GM23338 (cell line): ENCODE measurements at regions not wholly inside any gene's neighbourhood (a gene's known extent, or its start where the extent isn't known, plus 50 kb on each side); places are given as distances from the start of the nearest gene placed in this dataset.

Source experiments
- ATAC-seq: fragments of 200-7000 bp; cut with Tn5 transposase; 3 replicates; pipeline ENCODE4 v1.9.1; 2020
- DNase-seq: peaks from one replicate; pipeline ENCODE4 v3.0.0-alpha.2; 2015; ENCODE audit warnings: low spot score
- H2AFZ ChIP-seq: fragments of 200-600 bp; sonication (generic); 2 replicates; pipeline ENCODE4 v1.8.0; 2016; ENCODE audit warnings: antibody characterized with exemption, mild to moderate bottlenecking, moderate library complexity
- H3F3A ChIP-seq: fragments of 200-600 bp; sonication (generic); replicated peaks from 2 replicates; pipeline ENCODE4 v1.8.0; 2017; ENCODE audit warnings: antibody characterized with exemption, mixed run types, low read depth
- H3K27ac ChIP-seq: fragments of 200-600 bp; sonication (generic); 2 replicates; pipeline ENCODE4 v1.6.1; 2016; ENCODE audit warnings: low read depth
- H3K27me3 ChIP-seq: fragments of 200-600 bp; sonication (generic); 2 replicates; pipeline ENCODE4 v1.8.0; 2016; ENCODE audit warnings: mild to moderate bottlenecking, mixed run types, moderate library complexity; ENCODE audit not compliant: insufficient read depth
- H3K36me3 ChIP-seq: fragments of 200-600 bp; sonication (generic); 2 replicates; pipeline ENCODE4 v1.8.0; 2016; ENCODE audit warnings: mild to moderate bottlenecking; ENCODE audit not compliant: insufficient read depth
- H3K4me1 ChIP-seq: fragments of 200-600 bp; sonication (generic); 2 replicates; pipeline ENCODE4 v1.8.0; 2016; ENCODE audit warnings: mild to moderate bottlenecking, moderate library complexity; ENCODE audit not compliant: insufficient read depth
- H3K4me2 ChIP-seq: fragments of 200-600 bp; sonication (generic); 2 replicates; pipeline ENCODE4 v1.7.1; 2017; ENCODE audit warnings: mixed run types
- H3K4me3 ChIP-seq: fragments of 200-600 bp; sonication (generic); 2 replicates; pipeline ENCODE4 v1.6.1; 2016; ENCODE audit warnings: mixed run types
- H3K79me2 ChIP-seq: fragments of 200-600 bp; sonication (generic); replicated peaks from 2 replicates; pipeline ENCODE4 v1.8.0; 2017; ENCODE audit warnings: mild to moderate bottlenecking; ENCODE audit not compliant: insufficient read depth
- H3K9me2 ChIP-seq: fragments of 200-600 bp; sonication (generic); 2 replicates; pipeline ENCODE4 v1.8.0; 2017; ENCODE audit not compliant: insufficient read depth
- H4K20me1 ChIP-seq: fragments of 200-600 bp; sonication (generic); replicated peaks from 2 replicates; pipeline ENCODE4 v1.8.0; 2017; ENCODE audit warnings: mild to moderate bottlenecking; ENCODE audit not compliant: insufficient read depth
- H3K27ac Mint-ChIP-seq: 2 replicates; pipeline ENCODE4 v1.8.0; 2020; ENCODE audit warnings: inconsistent platforms, mild to moderate bottlenecking, moderate library complexity, mixed read lengths
- H3K27me3 Mint-ChIP-seq: 3 replicates; pipeline ENCODE4 v1.8.0; 2022; ENCODE audit warnings: low read depth, mild to moderate bottlenecking, moderate library complexity, mixed read lengths, inconsistent platforms; ENCODE audit not compliant: insufficient read depth, poor library complexity
- H3K36me3 Mint-ChIP-seq: 3 replicates; pipeline ENCODE4 v1.8.0; 2021; ENCODE audit warnings: low read depth, mild to moderate bottlenecking, inconsistent platforms, moderate library complexity, mixed read lengths
- H3K4me1 Mint-ChIP-seq: 3 replicates; pipeline ENCODE4 v1.8.0; 2020; ENCODE audit warnings: mild to moderate bottlenecking, inconsistent platforms, mixed read lengths
- H3K4me3 Mint-ChIP-seq: 3 replicates; pipeline ENCODE4 v1.8.0; 2021; ENCODE audit warnings: moderate library complexity, mild to moderate bottlenecking, inconsistent platforms, mixed read lengths
- H3K9me3 Mint-ChIP-seq: 3 replicates; pipeline ENCODE4 v1.8.0; 2020; ENCODE audit warnings: moderate library complexity, mild to moderate bottlenecking, inconsistent platforms, mixed read lengths
- CREB1 ChIP-seq: fragments of 250-450 bp; sonication (Bioruptor Pico); IDR thresholded peaks from 2 replicates; pipeline ENCODE4 v1.5.0; 2020; ENCODE audit warnings: low read depth, mild to moderate bottlenecking, moderate library complexity
- EZH2 ChIP-seq: fragments of 200-600 bp; sonication (generic); IDR thresholded peaks from one replicate; pipeline ENCODE4 v1.8.0; 2017; ENCODE audit warnings: antibody characterized with exemption, mild to moderate bottlenecking, low read depth; ENCODE audit not compliant: unreplicated experiment
- EZH2phosphoT487 ChIP-seq: fragments of 200-600 bp; sonication (generic); IDR thresholded peaks from one replicate; pipeline ENCODE4 v1.8.1; 2018; ENCODE audit warnings: antibody characterized with exemption; ENCODE audit not compliant: unreplicated experiment
- JUNB ChIP-seq: IDR thresholded peaks from one replicate; pipeline ENCODE4 v1.6.1; 2016; ENCODE audit warnings: antibody characterized with exemption; ENCODE audit not compliant: unreplicated experiment
- NANOG ChIP-seq: IDR thresholded peaks from 2 replicates; pipeline ENCODE4 v1.6.1; 2016; ENCODE audit warnings: antibody characterized with exemption, borderline replicate concordance
- POLR2AphosphoS5 ChIP-seq: IDR thresholded peaks from 2 replicates; pipeline ENCODE4 v1.6.1; 2016; ENCODE audit warnings: antibody characterized with exemption, low read depth
- STAT1 ChIP-seq: IDR thresholded peaks from one replicate; pipeline ENCODE4 v1.6.1; 2016; ENCODE audit warnings: antibody characterized with exemption; ENCODE audit not compliant: unreplicated experiment
- ZNF114 ChIP-seq: fragments of 250-450 bp; sonication (Bioruptor Pico); IDR thresholded peaks from 2 replicates; pipeline ENCODE4 v1.5.0; 2020; ENCODE audit warnings: mild to moderate bottlenecking, moderate library complexity
- ZNF331 ChIP-seq: fragments of 250-450 bp; sonication (Bioruptor Pico); IDR thresholded peaks from 2 replicates; pipeline ENCODE4 v1.5.0; 2020; ENCODE audit warnings: low read depth, mild to moderate bottlenecking, moderate library complexity
- TF ChIP-seq, protein P1 (sequence below): IDR thresholded peaks from 2 replicates; pipeline ENCODE4 v1.6.1; 2016; ENCODE audit warnings: antibody characterized with exemption
- TF ChIP-seq, protein P2 (sequence below), 2 experiments: fragments of 200-600 bp in 1 of 2; sonication (generic) in 1 of 2; conservative IDR thresholded peaks; 2 replicates each; pipeline versions ENCODE4 v1.5.1 to v1.6.1; 2016 to 2017; ENCODE audit warnings: antibody characterized with exemption in 2 of 2, low read depth in 2 of 2, mild to moderate bottlenecking in 2 of 2, moderate library complexity in 1 of 2
- TF ChIP-seq, protein P3 (sequence below): IDR thresholded peaks from one replicate; pipeline ENCODE4 v1.6.1; 2018; ENCODE audit warnings: antibody characterized with exemption; ENCODE audit not compliant: unreplicated experiment
- TF ChIP-seq, protein P4 (sequence below): fragments of 250-450 bp; sonication (Bioruptor Pico); IDR thresholded peaks from 2 replicates; pipeline ENCODE4 v1.5.0; 2020; ENCODE audit warnings: mild to moderate bottlenecking, moderate library complexity

DNA sequence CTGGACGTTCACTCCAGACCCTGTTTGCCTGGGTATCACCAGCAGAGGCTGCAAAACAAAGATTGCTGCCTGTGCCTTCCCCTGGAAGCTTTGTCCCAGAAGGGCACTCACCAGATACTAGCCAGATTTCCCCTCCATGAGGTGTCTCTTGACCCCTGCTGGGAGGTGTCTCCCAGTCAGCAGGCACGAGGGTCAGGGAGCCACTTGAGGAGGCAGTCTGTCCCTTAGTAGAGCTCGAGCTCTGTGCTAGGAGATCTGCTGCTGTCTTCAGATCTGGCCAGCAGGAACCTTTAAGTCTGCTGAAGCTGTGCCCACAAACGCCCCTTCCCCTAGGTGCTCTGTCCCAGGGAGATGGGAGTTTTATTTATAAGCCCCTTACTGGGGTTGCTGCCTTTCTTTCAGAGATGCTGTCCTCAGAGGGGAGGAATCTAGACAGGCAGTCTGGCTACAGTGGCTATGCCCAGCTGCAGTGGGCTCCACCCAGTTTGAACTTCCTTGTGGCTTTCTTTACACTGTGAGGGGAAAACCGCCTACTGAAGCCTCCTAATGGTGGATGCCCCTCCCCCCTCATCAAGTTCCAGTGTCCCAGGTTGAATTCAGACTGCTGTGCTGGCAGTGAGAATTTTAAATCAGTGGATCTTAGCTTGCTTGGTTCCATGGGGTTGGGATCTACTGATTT is 253.9 kb downstream of the SPATA31D1 start:
- H3K27me3 ChIP-seq, result no peaks in the 10 kb centered on the region
- no peaks in the 10 kb centered on the region for H3K36me3 ChIP-seq
- no peaks in the 10 kb centered on the region for H3K4me1 Mint-ChIP-seq
- H3K27me3 Mint-ChIP-seq, result no peaks in the 10 kb centered on the region
- no peaks in the 10 kb centered on the region for H3F3A ChIP-seq
- no peak overlapping the region for H3K4me2 ChIP-seq
- H3K9me3 Mint-ChIP-seq, result peaks cover 35% of the 10 kb centered on the region
- peaks cover 4% of the 10 kb centered on the region; the same call in 1 of the 2 replicates for H3K9me2 ChIP-seq
- no peak overlapping the region for H3K27ac ChIP-seq
- no peak overlapping the region for H3K4me3 Mint-ChIP-seq
- H4K20me1 ChIP-seq, result no peaks in the 10 kb centered on the region
- H3K36me3 Mint-ChIP-seq, result peaks cover 5% of the 10 kb centered on the region; the same call in 2 of the 3 replicates
- H3K27ac Mint-ChIP-seq, result no peak overlapping the region
- H3K4me1 ChIP-seq, result no peaks in the 10 kb centered on the region
- no peaks in the 10 kb centered on the region for H3K79me2 ChIP-seq
- DNase-seq (no peak), ATAC-seq (no peak)
- no peak overlapping the region for H3K4me3 ChIP-seq
- TF ChIP-seq, protein P1, sequence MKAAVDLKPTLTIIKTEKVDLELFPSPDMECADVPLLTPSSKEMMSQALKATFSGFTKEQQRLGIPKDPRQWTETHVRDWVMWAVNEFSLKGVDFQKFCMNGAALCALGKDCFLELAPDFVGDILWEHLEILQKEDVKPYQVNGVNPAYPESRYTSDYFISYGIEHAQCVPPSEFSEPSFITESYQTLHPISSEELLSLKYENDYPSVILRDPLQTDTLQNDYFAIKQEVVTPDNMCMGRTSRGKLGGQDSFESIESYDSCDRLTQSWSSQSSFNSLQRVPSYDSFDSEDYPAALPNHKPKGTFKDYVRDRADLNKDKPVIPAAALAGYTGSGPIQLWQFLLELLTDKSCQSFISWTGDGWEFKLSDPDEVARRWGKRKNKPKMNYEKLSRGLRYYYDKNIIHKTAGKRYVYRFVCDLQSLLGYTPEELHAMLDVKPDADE, result no peak
- TF ChIP-seq, protein P2, sequence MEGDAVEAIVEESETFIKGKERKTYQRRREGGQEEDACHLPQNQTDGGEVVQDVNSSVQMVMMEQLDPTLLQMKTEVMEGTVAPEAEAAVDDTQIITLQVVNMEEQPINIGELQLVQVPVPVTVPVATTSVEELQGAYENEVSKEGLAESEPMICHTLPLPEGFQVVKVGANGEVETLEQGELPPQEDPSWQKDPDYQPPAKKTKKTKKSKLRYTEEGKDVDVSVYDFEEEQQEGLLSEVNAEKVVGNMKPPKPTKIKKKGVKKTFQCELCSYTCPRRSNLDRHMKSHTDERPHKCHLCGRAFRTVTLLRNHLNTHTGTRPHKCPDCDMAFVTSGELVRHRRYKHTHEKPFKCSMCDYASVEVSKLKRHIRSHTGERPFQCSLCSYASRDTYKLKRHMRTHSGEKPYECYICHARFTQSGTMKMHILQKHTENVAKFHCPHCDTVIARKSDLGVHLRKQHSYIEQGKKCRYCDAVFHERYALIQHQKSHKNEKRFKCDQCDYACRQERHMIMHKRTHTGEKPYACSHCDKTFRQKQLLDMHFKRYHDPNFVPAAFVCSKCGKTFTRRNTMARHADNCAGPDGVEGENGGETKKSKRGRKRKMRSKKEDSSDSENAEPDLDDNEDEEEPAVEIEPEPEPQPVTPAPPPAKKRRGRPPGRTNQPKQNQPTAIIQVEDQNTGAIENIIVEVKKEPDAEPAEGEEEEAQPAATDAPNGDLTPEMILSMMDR (conservative IDR thresholded peaks at IDR 0.05; ENCODE audit: low read depth in 2 of 2), result no peak
- TF ChIP-seq ZNF114 (CRISPR knock-in tag), result no peak
- no peak for TF ChIP-seq EZH2phosphoT487
- no peak for TF ChIP-seq JUNB
- TF ChIP-seq NANOG, result no peak
- TF ChIP-seq, protein P3, sequence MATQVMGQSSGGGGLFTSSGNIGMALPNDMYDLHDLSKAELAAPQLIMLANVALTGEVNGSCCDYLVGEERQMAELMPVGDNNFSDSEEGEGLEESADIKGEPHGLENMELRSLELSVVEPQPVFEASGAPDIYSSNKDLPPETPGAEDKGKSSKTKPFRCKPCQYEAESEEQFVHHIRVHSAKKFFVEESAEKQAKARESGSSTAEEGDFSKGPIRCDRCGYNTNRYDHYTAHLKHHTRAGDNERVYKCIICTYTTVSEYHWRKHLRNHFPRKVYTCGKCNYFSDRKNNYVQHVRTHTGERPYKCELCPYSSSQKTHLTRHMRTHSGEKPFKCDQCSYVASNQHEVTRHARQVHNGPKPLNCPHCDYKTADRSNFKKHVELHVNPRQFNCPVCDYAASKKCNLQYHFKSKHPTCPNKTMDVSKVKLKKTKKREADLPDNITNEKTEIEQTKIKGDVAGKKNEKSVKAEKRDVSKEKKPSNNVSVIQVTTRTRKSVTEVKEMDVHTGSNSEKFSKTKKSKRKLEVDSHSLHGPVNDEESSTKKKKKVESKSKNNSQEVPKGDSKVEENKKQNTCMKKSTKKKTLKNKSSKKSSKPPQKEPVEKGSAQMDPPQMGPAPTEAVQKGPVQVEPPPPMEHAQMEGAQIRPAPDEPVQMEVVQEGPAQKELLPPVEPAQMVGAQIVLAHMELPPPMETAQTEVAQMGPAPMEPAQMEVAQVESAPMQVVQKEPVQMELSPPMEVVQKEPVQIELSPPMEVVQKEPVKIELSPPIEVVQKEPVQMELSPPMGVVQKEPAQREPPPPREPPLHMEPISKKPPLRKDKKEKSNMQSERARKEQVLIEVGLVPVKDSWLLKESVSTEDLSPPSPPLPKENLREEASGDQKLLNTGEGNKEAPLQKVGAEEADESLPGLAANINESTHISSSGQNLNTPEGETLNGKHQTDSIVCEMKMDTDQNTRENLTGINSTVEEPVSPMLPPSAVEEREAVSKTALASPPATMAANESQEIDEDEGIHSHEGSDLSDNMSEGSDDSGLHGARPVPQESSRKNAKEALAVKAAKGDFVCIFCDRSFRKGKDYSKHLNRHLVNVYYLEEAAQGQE, result no peak
- TF ChIP-seq EZH2, result no peak
- no peak for TF ChIP-seq ZNF331 (CRISPR knock-in tag)
- TF ChIP-seq, protein P4, sequence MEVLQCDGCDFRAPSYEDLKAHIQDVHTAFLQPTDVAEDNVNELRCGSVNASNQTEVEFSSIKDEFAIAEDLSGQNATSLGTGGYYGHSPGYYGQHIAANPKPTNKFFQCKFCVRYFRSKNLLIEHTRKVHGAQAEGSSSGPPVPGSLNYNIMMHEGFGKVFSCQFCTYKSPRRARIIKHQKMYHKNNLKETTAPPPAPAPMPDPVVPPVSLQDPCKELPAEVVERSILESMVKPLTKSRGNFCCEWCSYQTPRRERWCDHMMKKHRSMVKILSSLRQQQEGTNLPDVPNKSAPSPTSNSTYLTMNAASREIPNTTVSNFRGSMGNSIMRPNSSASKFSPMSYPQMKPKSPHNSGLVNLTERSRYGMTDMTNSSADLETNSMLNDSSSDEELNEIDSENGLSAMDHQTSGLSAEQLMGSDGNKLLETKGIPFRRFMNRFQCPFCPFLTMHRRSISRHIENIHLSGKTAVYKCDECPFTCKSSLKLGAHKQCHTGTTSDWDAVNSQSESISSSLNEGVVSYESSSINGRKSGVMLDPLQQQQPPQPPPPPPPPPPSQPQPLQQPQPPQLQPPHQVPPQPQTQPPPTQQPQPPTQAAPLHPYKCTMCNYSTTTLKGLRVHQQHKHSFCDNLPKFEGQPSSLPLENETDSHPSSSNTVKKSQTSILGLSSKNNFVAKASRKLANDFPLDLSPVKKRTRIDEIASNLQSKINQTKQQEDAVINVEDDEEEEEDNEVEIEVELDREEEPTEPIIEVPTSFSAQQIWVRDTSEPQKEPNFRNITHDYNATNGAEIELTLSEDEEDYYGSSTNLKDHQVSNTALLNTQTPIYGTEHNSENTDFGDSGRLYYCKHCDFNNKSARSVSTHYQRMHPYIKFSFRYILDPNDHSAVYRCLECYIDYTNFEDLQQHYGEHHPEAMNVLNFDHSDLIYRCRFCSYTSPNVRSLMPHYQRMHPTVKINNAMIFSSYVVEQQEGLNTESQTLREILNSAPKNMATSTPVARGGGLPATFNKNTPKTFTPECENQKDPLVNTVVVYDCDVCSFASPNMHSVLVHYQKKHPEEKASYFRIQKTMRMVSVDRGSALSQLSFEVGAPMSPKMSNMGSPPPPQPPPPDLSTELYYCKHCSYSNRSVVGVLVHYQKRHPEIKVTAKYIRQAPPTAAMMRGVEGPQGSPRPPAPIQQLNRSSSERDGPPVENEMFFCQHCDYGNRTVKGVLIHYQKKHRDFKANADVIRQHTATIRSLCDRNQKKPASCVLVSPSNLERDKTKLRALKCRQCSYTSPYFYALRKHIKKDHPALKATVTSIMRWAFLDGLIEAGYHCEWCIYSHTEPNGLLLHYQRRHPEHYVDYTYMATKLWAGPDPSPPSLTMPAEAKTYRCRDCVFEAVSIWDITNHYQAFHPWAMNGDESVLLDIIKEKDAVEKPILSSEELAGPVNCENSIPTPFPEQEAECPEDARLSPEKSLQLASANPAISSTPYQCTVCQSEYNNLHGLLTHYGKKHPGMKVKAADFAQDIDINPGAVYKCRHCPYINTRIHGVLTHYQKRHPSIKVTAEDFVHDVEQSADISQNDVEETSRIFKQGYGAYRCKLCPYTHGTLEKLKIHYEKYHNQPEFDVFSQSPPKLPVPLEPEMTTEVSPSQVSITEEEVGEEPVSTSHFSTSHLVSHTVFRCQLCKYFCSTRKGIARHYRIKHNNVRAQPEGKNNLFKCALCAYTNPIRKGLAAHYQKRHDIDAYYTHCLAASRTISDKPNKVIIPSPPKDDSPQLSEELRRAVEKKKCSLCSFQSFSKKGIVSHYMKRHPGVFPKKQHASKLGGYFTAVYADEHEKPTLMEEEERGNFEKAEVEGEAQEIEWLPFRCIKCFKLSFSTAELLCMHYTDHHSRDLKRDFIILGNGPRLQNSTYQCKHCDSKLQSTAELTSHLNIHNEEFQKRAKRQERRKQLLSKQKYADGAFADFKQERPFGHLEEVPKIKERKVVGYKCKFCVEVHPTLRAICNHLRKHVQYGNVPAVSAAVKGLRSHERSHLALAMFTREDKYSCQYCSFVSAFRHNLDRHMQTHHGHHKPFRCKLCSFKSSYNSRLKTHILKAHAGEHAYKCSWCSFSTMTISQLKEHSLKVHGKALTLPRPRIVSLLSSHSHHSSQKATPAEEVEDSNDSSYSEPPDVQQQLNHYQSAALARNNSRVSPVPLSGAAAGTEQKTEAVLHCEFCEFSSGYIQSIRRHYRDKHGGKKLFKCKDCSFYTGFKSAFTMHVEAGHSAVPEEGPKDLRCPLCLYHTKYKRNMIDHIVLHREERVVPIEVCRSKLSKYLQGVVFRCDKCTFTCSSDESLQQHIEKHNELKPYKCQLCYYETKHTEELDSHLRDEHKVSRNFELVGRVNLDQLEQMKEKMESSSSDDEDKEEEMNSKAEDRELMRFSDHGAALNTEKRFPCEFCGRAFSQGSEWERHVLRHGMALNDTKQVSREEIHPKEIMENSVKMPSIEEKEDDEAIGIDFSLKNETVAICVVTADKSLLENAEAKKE (CRISPR knock-in tag), result no peak
- TF ChIP-seq CREB1 (CRISPR knock-in tag), result no peak
- no peak for TF ChIP-seq STAT1
- no peak for TF ChIP-seq POLR2AphosphoS5
- peak overlapping the region; percentile 38; the same call in 1 of the 2 replicates for H2AFZ ChIP-seq
